K562 (cell line): ENCODE measurements at regions not wholly inside any gene's neighbourhood (a gene's known extent, or its start where the extent isn't known, plus 50 kb on each side); places are given as distances from the start of the nearest gene placed in this dataset.

Source experiments
- ARID2 ChIP-seq: fragments of 450-650 bp; IDR thresholded peaks from 2 replicates; pipeline ENCODE4 v1.6.1; 2017; ENCODE audit warnings: antibody characterized with exemption, mild to moderate bottlenecking
- ATF1 ChIP-seq, 2 experiments: fragments of 450-650 bp in 1 of 2; IDR thresholded peaks; 2 replicates each; pipeline ENCODE4 v1.6.1; 2016; ENCODE audit warnings: missing compliant biosample characterization in 1 of 2, missing genetic modification characterization in 1 of 2
- C11orf30 ChIP-seq: fragments of 450-650 bp; IDR thresholded peaks from 2 replicates; pipeline ENCODE4 v1.6.1; 2016; ENCODE audit warnings: low read depth, mild to moderate bottlenecking
- COPS2 ChIP-seq: fragments of 450-650 bp; conservative IDR thresholded peaks from 2 replicates; pipeline ENCODE4 v1.6.1; 2016; ENCODE audit warnings: mild to moderate bottlenecking, moderate library complexity
- FOS ChIP-seq: IDR thresholded peaks from 3 replicates; pipeline ENCODE4 v1.6.1; 2011; ENCODE audit not compliant: insufficient read length; ENCODE audit errors: extremely low read depth
- GTF2E2 ChIP-seq: fragments of 200-800 bp; sonication (Bioruptor generic); IDR thresholded peaks from 2 replicates; pipeline ENCODE4 v1.6.1; 2016; ENCODE audit warnings: missing genetic modification characterization, missing compliant biosample characterization
- HNRNPL ChIP-seq: fragments of 200-400 bp; formaldehyde crosslinking; IDR thresholded peaks from 2 replicates; pipeline ENCODE4 v1.6.1; 2017; ENCODE audit warnings: low read depth, mild to moderate bottlenecking, low read length
- KAT7 ChIP-seq: sonication (generic); formaldehyde crosslinking; IDR thresholded peaks from 2 replicates; pipeline ENCODE4 v1.8.0; 2022; ENCODE audit warnings: missing genetic modification reagents, mild to moderate bottlenecking, borderline replicate concordance
- KDM1A ChIP-seq, 2 experiments: fragments of 450-650 bp; IDR thresholded peaks; 2 replicates each; pipeline ENCODE4 v1.6.1; 2016; ENCODE audit warnings: mild to moderate bottlenecking in 2 of 2
- KDM2B ChIP-seq: fragments of 250-450 bp; sonication (Bioruptor Pico); IDR thresholded peaks from 2 replicates; pipeline ENCODE4 v1.8.0; 2021; ENCODE audit warnings: mild to moderate bottlenecking, moderate library complexity
- KDM4B ChIP-seq, 2 experiments: fragments of 450-650 bp in 1 of 2; sonication (generic) in 1 of 2; IDR thresholded peaks; 2 replicates each; pipeline ENCODE4 v1.6.1; 2016 to 2017; ENCODE audit warnings: borderline replicate concordance in 2 of 2, antibody characterized with exemption in 1 of 2, low read depth in 1 of 2, mild to moderate bottlenecking in 1 of 2
- NR4A1 ChIP-seq, 2 experiments: fragments of 250-450 bp in 1 of 2; fragments of 450-650 bp in 1 of 2; sonication (Bioruptor Pico) in 1 of 2; IDR thresholded peaks; 2 replicates each; pipeline versions ENCODE4 v1.4.0 to v1.6.1; 2016 to 2020; ENCODE audit warnings: mild to moderate bottlenecking in 2 of 2, missing compliant biosample characterization in 1 of 2, missing genetic modification characterization in 1 of 2, moderate library complexity in 1 of 2
- PRDM10 ChIP-seq: fragments of 450-650 bp; IDR thresholded peaks from 2 replicates; pipeline ENCODE4 v1.6.1; 2018; ENCODE audit not compliant: partially characterized antibody
- RFX1 ChIP-seq: fragments of 450-650 bp; IDR thresholded peaks from 2 replicates; pipeline ENCODE4 v1.6.1; 2016; ENCODE audit warnings: mild to moderate bottlenecking, moderate library complexity
- SETDB1 ChIP-seq: IDR thresholded peaks from one replicate; pipeline ENCODE4 v1.6.1; 2012; ENCODE audit warnings: low read length, control low read depth, inconsistent platforms
- SOX6 ChIP-seq: fragments of 450-650 bp; IDR thresholded peaks from 2 replicates; pipeline ENCODE4 v1.6.1; 2014; ENCODE audit warnings: mild to moderate bottlenecking
- TEAD2 ChIP-seq: fragments of 450-650 bp; IDR thresholded peaks from 2 replicates; pipeline ENCODE4 v1.6.1; 2016; ENCODE audit warnings: missing genetic modification characterization, control low read depth, missing compliant biosample characterization
- TGIF2 ChIP-seq: sonication (generic); formaldehyde crosslinking; IDR thresholded peaks from 2 replicates; pipeline ENCODE4 v1.8.1; 2022; ENCODE audit warnings: mild to moderate bottlenecking, missing genetic modification reagents, moderate library complexity
- ZNF124 ChIP-seq: sonication (generic); formaldehyde crosslinking; IDR thresholded peaks from 2 replicates; pipeline ENCODE4 v1.8.1; 2022; ENCODE audit warnings: missing genetic modification reagents
- ZNF184 ChIP-seq: sonication (generic); formaldehyde crosslinking; IDR thresholded peaks from 2 replicates; pipeline ENCODE4 v1.5.0; 2020; ENCODE audit warnings: missing genetic modification reagents
- ZNF311 ChIP-seq: fragments of 250-450 bp; sonication (Bioruptor Pico); IDR thresholded peaks from 2 replicates; pipeline ENCODE4 v1.4.0; 2020; ENCODE audit warnings: mild to moderate bottlenecking, moderate library complexity
- ZNF740 ChIP-seq, 3 experiments: fragments of 200-800 bp in 1 of 3; sonication (Bioruptor generic) in 1 of 3; sonication (generic) in 1 of 3; formaldehyde crosslinking in 1 of 3; IDR thresholded peaks; 2 replicates each; pipeline versions ENCODE4 v1.6.1 to v1.8.0; 2016 to 2022; ENCODE audit warnings: mild to moderate bottlenecking in 2 of 3, missing compliant biosample characterization in 2 of 3, missing genetic modification characterization in 2 of 3, missing genetic modification reagents in 1 of 3
- ZNF780A ChIP-seq: fragments of 250-450 bp; sonication (Bioruptor Pico); IDR thresholded peaks from 2 replicates; pipeline ENCODE4 v1.5.0; 2021; ENCODE audit warnings: mild to moderate bottlenecking
- TF ChIP-seq, protein P1 (sequence below): fragments of 450-650 bp; IDR thresholded peaks from one replicate; pipeline ENCODE4 v1.6.1; 2018; ENCODE audit warnings: mild to moderate bottlenecking, moderate library complexity; ENCODE audit not compliant: partially characterized antibody

DNA sequence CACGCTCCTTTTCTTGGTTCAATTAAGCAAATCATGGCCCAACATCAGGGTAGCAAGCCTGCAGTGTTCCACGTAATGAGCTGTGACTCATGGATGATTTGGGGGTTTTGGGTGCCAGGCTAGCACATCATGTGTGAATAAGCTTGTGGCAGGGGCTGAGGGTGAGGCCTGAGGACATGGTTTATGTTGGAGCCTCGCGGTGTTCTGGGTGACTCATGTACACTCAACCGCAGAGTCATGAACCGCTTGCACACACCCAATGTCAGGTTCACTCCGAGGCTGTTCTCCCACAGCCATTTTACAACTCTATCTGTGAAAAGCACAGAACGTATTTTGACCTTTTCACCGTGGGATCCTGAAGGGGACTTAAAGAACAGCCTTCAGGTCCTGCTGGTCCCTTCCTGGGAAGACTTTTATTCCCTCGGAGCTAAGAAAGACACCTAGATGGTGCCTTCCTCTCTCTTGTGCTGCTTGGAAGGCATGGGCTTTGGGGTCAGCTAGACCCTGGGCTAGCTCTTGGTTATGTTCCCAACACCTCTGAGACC lies 139.9 kb upstream of the ZEB2 start (continued):
- no peak for TF ChIP-seq PRDM10
- no peak for TF ChIP-seq SETDB1
- no peak for TF ChIP-seq ZNF124
- no peak for TF ChIP-seq ZNF780A (CRISPR knock-in tag)
- no peak for TF ChIP-seq KDM2B (CRISPR knock-in tag)
- TF ChIP-seq ZNF184 = no peak
- TF ChIP-seq ZNF311 (CRISPR knock-in tag) = 0 out of 2 replicates have a peak, but pooled peaks have one; percentile 37
- TF ChIP-seq NR4A1 (CRISPR knock-in tag; IDR thresholded peaks at IDR 0.05) = 0 out of 2 replicates have a peak, but pooled peaks have one; percentile 7
- peak; percentile 35; the same call in 1 of the 2 replicates for TF ChIP-seq NR4A1 (tag; IDR thresholded peaks at IDR 0.05)
- TF ChIP-seq COPS2 = no peak
- 0 out of 2 replicates have a peak, but pooled peaks have one; percentile 56 for TF ChIP-seq GTF2E2
- peak in 1 of 2 experiments; percentile 64; a peak in 2 of 4 replicates for TF ChIP-seq KDM1A (IDR thresholded peaks at IDR 0.05)
- peak; percentile 52 for TF ChIP-seq FOS
- TF ChIP-seq TEAD2 = no peak
- TF ChIP-seq KDM4B (IDR thresholded peaks at IDR 0.05; ENCODE audit: borderline replicate concordance in 2 of 2, low read depth in 1 of 2) = no peak
- TF ChIP-seq ZNF740 (CRISPR knock-in tag; IDR thresholded peaks at IDR 0.05) = no peak
- TF ChIP-seq ZNF740 (tag; IDR thresholded peaks at IDR 0.05) = no peak
- TF ChIP-seq ATF1 (CRISPR knock-in tag; IDR thresholded peaks at IDR 0.05) = no peak
- TF ChIP-seq ATF1 (tag; IDR thresholded peaks at IDR 0.05) = peak; percentile 61; the same call in 1 of the 2 replicates
- no peak for TF ChIP-seq KAT7 (CRISPR knock-in tag)
- TF ChIP-seq SOX6 = no peak; the same call in 1 of the 2 replicates
- no peak for TF ChIP-seq HNRNPL
- TF ChIP-seq RFX1 = no peak
- TF ChIP-seq TGIF2 (CRISPR knock-in tag) = no peak
- TF ChIP-seq ARID2 = no peak
- TF ChIP-seq C11orf30 = no peak
- TF ChIP-seq, protein P1, sequence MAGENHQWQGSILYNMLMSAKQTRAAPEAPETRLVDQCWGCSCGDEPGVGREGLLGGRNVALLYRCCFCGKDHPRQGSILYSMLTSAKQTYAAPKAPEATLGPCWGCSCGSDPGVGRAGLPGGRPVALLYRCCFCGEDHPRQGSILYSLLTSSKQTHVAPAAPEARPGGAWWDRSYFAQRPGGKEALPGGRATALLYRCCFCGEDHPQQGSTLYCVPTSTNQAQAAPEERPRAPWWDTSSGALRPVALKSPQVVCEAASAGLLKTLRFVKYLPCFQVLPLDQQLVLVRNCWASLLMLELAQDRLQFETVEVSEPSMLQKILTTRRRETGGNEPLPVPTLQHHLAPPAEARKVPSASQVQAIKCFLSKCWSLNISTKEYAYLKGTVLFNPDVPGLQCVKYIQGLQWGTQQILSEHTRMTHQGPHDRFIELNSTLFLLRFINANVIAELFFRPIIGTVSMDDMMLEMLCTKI = no peak
